ENCODE measurements at regions not wholly inside any gene's neighbourhood (a gene's known extent, or its start where the extent isn't known, plus 50 kb on each side); places are given as distances from the start of the nearest gene placed in this dataset.

GRCh38 chr11:42901084-42901483 is 410.7 kb upstream of the API5 start (continued):
- TF ChIP-seq MED13 (CRISPR knock-in tag; IDR thresholded peaks at IDR 0.05) = no peak
- TF ChIP-seq CENPBD1 (CRISPR knock-in tag; IDR thresholded peaks at IDR 0.05; ENCODE audit: borderline replicate concordance, low read depth) = no peak
- TF ChIP-seq ZNF556 (CRISPR knock-in tag; IDR thresholded peaks at IDR 0.05; ENCODE audit: borderline replicate concordance) = no peak
- TF ChIP-seq GTF2F1 (IDR thresholded peaks at IDR 0.05; ENCODE audit: low read length) = no peak

GRCh38 chr11:42906226-42906625 is 405.6 kb upstream of the API5 start:
- DNase-seq (ENCODE audit: low spot score) (no peak), ATAC-seq (no peak), FAIRE-seq (no peak)
- Histone ChIP-seq H3K36me3 (replicated peaks in 1 of 2; ENCODE audit: control insufficient read depth in 1 of 2, insufficient read depth in 2 of 2, low read length in 2 of 2) (no peaks in the 10 kb centered on the region), H4K20me1 (ENCODE audit: insufficient read depth, low read length) (no peaks in the 10 kb centered on the region), H3K79me2 (ENCODE audit: insufficient read depth, low read length) (no peaks in the 10 kb centered on the region), H3K27me3 (ENCODE audit: control insufficient read depth in 1 of 2, insufficient read depth in 2 of 2, low read length in 2 of 2) (no peaks in the 10 kb centered on the region), H3K9me3 (ENCODE audit: low read length) (no peaks in the 10 kb centered on the region), H3K9ac (ENCODE audit: insufficient read depth, low read depth, low read length) (no peak overlapping the region), H3K4me2 (ENCODE audit: low read depth, low read length) (peak overlapping the region; percentile 62), H3K27ac (ENCODE audit: extremely low read length, insufficient read depth, low read length) (no peak overlapping the region), H3K4me3 (replicated peaks in 1 of 3; ENCODE audit: insufficient read depth in 1 of 3, low read depth in 2 of 3, low read length in 3 of 3) (peak overlapping the region; percentile 22 to 57 (median 47); a peak in 3 of 6 replicates), H3K4me1 (ENCODE audit: insufficient read depth, low read length) (no peaks in the 10 kb centered on the region), H2AFZ (ENCODE audit: low read length) (peak overlapping the region; percentile 83)
- BruUV-seq (replicated peaks) = no TSS peak
- in situ Hi-C loops (cut with HindIII; ENCODE audit: extremely low pct_ligation_motif_present, low pct_unique_long_range_greater_than_20kb) = loop anchor here (25.0 kb wide), 1 partner anchor 106 kb away; no protein-coding TSS in a partner anchor
- 2% methylated on average over 7 of the region's 7 CpGs for WGBS (ENCODE audit: low lambda C conversion rate)
- ChIA-PET POLR2A (no interaction called here), CTCF (ENCODE audit: low intra/inter-chr PET ratio, low total read pairs) (no interaction called here)
- intact Hi-C loops (cut with micrococcal nuclease; ENCODE audit: unreplicated experiment) = no loop called here
- TF ChIP-seq TFDP2 (CRISPR knock-in tag; IDR thresholded peaks at IDR 0.05) (no peak), ZNF205 (CRISPR knock-in tag; IDR thresholded peaks at IDR 0.05) (peak; percentile 98), ZNF101 (CRISPR knock-in tag; IDR thresholded peaks at IDR 0.05; ENCODE audit: borderline replicate concordance, low read depth) (no peak), MLX (CRISPR knock-in tag; IDR thresholded peaks at IDR 0.05) (no peak), SNAPC5 (CRISPR knock-in tag; IDR thresholded peaks at IDR 0.05; ENCODE audit: borderline replicate concordance) (no peak), ZNF33A (CRISPR knock-in tag; IDR thresholded peaks at IDR 0.05; ENCODE audit: borderline replicate concordance) (no peak), ZBTB38 (CRISPR knock-in tag; IDR thresholded peaks at IDR 0.05) (no peak), HNF4G (IDR thresholded peaks at IDR 0.05; ENCODE audit: borderline replicate concordance, low read depth, low read length) (no peak), HNF4G (CRISPR knock-in tag; IDR thresholded peaks at IDR 0.05; ENCODE audit: borderline replicate concordance, low read depth) (no peak), PCBP2 (optimal IDR thresholded peaks at IDR 0.05; ENCODE audit: low read depth, low read length, poor library complexity, severe bottlenecking) (no peak), ZNF589 (CRISPR knock-in tag; conservative IDR thresholded peaks at IDR 0.05) (no peak), HNF4A (CRISPR knock-in tag; IDR thresholded peaks at IDR 0.05) (peak; percentile 6; the same call in 1 of the 2 replicates), KDM2A (CRISPR knock-in tag; IDR thresholded peaks at IDR 0.05; ENCODE audit: borderline replicate concordance, low read depth) (no peak), SCMH1 (CRISPR knock-in tag; IDR thresholded peaks at IDR 0.05; ENCODE audit: borderline replicate concordance) (no peak), ZNF414 (CRISPR knock-in tag; IDR thresholded peaks at IDR 0.05) (no peak), FOXA3 (CRISPR knock-in tag; IDR thresholded peaks at IDR 0.05) (peak; percentile 17; the same call in 1 of the 2 replicates), IRF2 (CRISPR knock-in tag; IDR thresholded peaks at IDR 0.05) (peak; percentile 32; the same call in 1 of the 2 replicates)
